ENCODE measurements at regions not wholly inside any gene's neighbourhood (a gene's known extent, or its start where the extent isn't known, plus 50 kb on each side); places are given as distances from the start of the nearest gene placed in this dataset.

GRCh38 chr6:167575158-167575696 lies 250.3 kb downstream of the TTLL2 start:
- TF ChIP-seq CTCF (IDR thresholded peaks at IDR 0.05) (no peak), POLR2A (IDR thresholded peaks at IDR 0.05) (no peak)
